Pancreas (tissue), 10 donors: ENCODE measurements at regions not wholly inside any gene's neighbourhood (a gene's known extent, or its start where the extent isn't known, plus 50 kb on each side); places are given as distances from the start of the nearest gene placed in this dataset.

ENCODE experiments used
- ATAC-seq, 4 donors: fragments of 200-7000 bp; cut with Tn5 transposase; one replicate each; pipeline versions ENCODE4 v1.8.0 to v1.9.1; 2020; ENCODE audit warnings: mild to moderate bottlenecking in 4 of 4, moderate library complexity in 4 of 4
- DNase-seq, 6 donors: peaks; one replicate each; pipeline ENCODE4 v3.0.0-alpha.2; 2020
- FAIRE-seq: peaks from 2 replicates; lab custom pipeline; 2012; peaks lifted over from hg19 to GRCh38; lab: Jason Lieb, UNC
- H3K27ac ChIP-seq, 4 donors: fragments of 200-600 bp; sonication (generic); 1 replicate in 3 of 4; 2 replicates in 1 of 4; pipeline versions ENCODE4 v1.5.0 to v1.8.0; 2020
- H3K27me3 ChIP-seq, 4 donors: fragments of 200-600 bp; one replicate each; pipeline ENCODE4 v1.8.0; 2021
- H3K36me3 ChIP-seq, 3 donors: fragments of 200-600 bp; sonication (generic) in 1 of 3; one replicate each; pipeline versions ENCODE4 v1.5.0 to v1.8.0; 2020 to 2021
- H3K4me1 ChIP-seq, 3 donors: fragments of 200-600 bp; one replicate each; pipeline ENCODE4 v1.8.0; 2021
- H3K4me3 ChIP-seq, 4 donors: fragments of 200-600 bp; sonication (generic) in 2 of 4; one replicate each; pipeline versions ENCODE4 v1.5.0 to v1.8.0; 2020 to 2021
- H3K9me3 ChIP-seq, 4 donors: fragments of 200-600 bp; one replicate each; pipeline ENCODE4 v1.8.0; 2021
- CTCF ChIP-seq, 4 donors: fragments of 200-600 bp; sonication (generic) in 3 of 4; IDR thresholded peaks; one replicate each; pipeline versions ENCODE4 v1.5.0 to v1.8.0; 2021; ENCODE audit warnings: antibody characterized with exemption in 4 of 4
- WGBS, 2 donors: extraction: QIAGEN DNeasy Blood & Tissue Kit; methylation state at CpG; one replicate each; pipeline ENCODE4 v1.1.7; 2013; 5-methylcytosine and 5-hydroxymethylcytosine counted together
- intact Hi-C, 3 donors: fragments of 100-400 bp; cut with DNase I; formaldehyde crosslinking; loops; one replicate each; pipeline versions ENCODE4 v1.11.1 to v1.14.2; 2022
- donor health status: healthy with polysubstance abuse.
- donor health status: DM: no; HTN: no; CAD: no; lungs with moderate emphysema.
- donor health status: DM: no; HTN: no; CAD: no.
- donor health status: control.
- donor health status: control.
- donor health status: Bipolar disorder and iron deficiency.
- donor health status: DM: yes; HTN: yes; CAD: no.
- donor health status: DM: no; HTN: no; CAD: no.
- donor health status: DM: no; HTN: no; CAD: no.
- donor health status: DM: yes; HTN: yes; CAD: no.

GRCh38 chr9:87803623-87804345 is 77.9 kb downstream of the CTSL start:
- no peaks in the 10 kb centered on the region for H3K27me3 ChIP-seq
- H3K4me3 ChIP-seq, result no peak overlapping the region
- no peaks in the 10 kb centered on the region for H3K36me3 ChIP-seq
- intact Hi-C loops, result no loop called here
- TF ChIP-seq CTCF (IDR thresholded peaks at IDR 0.05), result no peak
- ATAC-seq (no peak), FAIRE-seq (no peak), DNase-seq (no peak)
- H3K27ac ChIP-seq, result no peak overlapping the region
- H3K4me1 ChIP-seq, result no peaks in the 10 kb centered on the region
- 61 to 66% methylated on average over 9 of the region's 9 CpGs for WGBS, 2 donors
- H3K9me3 ChIP-seq, result no peaks in the 10 kb centered on the region

GRCh38 chr9:87805259-87805658 is 77.4 kb upstream of the SPATA31E1 start:
- no peaks in the 10 kb centered on the region for H3K36me3 ChIP-seq
- no peak for DNase-seq
- FAIRE-seq, result no peak

GRCh38 chr9:87810008-87810407 is 72.7 kb upstream of the SPATA31E1 start:
- no peak overlapping the region for H3K27ac ChIP-seq
- TF ChIP-seq CTCF (IDR thresholded peaks at IDR 0.05), result no peak
- no peak overlapping the region for H3K4me3 ChIP-seq
- H3K36me3 ChIP-seq, result no peaks in the 10 kb centered on the region
- ATAC-seq (no peak), FAIRE-seq (no peak), DNase-seq (no peak)
- 74 to 88% methylated on average over 5 of the region's 5 CpGs for WGBS, 2 donors
- no peaks in the 10 kb centered on the region for H3K27me3 ChIP-seq
- H3K9me3 ChIP-seq, result no peaks in the 10 kb centered on the region
- no peaks in the 10 kb centered on the region for H3K4me1 ChIP-seq
- intact Hi-C loops, result loop anchor here in 2 of 3 donors (5.0 kb wide), 2 partner anchors 123 to 138 kb away; no protein-coding TSS in a partner anchor

More at GRCh38 chr9:87805259-87805658, 77.4 kb upstream of the SPATA31E1 start:
- 84 to 91% methylated on average over 5 of the region's 5 CpGs for WGBS, 2 donors
- Histone ChIP-seq H3K4me3 (no peak overlapping the region), H3K27ac (no peak overlapping the region), H3K27me3 (no peaks in the 10 kb centered on the region), H3K4me1 (no peaks in the 10 kb centered on the region), H3K9me3 (no peaks in the 10 kb centered on the region)
- intact Hi-C loops, result no loop called here
- ATAC-seq, result no peak
- no peak for TF ChIP-seq CTCF (IDR thresholded peaks at IDR 0.05)

GRCh38 chr9:87810679-87811178 is 71.9 kb upstream of the SPATA31E1 start:
- Histone ChIP-seq H3K4me1 (no peaks in the 10 kb centered on the region), H3K4me3 (no peak overlapping the region), H3K9me3 (no peaks in the 10 kb centered on the region), H3K27me3 (no peaks in the 10 kb centered on the region), H3K27ac (no peak overlapping the region), H3K36me3 (no peaks in the 10 kb centered on the region)
- no peak for TF ChIP-seq CTCF (IDR thresholded peaks at IDR 0.05)
- FAIRE-seq (no peak), ATAC-seq (no peak), DNase-seq (no peak)
- intact Hi-C loops, result loop anchor here in 2 of 3 donors (5.0 kb wide), 2 partner anchors 123 to 138 kb away; no protein-coding TSS in a partner anchor
- WGBS, 2 donors, result 56 to 78% methylated on average over 5 of the region's 5 CpGs
